ENCODE measurements at regions not wholly inside any gene's neighbourhood (a gene's known extent, or its start where the extent isn't known, plus 50 kb on each side); places are given as distances from the start of the nearest gene placed in this dataset.
"Not testable (repeated sequence)": the region's sequence is repeated elsewhere in the genome, so short reads cannot be mapped to it uniquely, and the experiment has no call there.

GRCh38 chr9:95572381-95573151 is 55.8 kb upstream of the PTCH1 start:
- TF ChIP-seq CTCF (IDR thresholded peaks at IDR 0.05 in 4 of 5, conservative IDR thresholded peaks at IDR 0.05 in 1 of 5) (no peak), POLR2A (IDR thresholded peaks at IDR 0.05) (no peak)
- no peak for DNase-seq
- Histone ChIP-seq H3K27me3 (peaks cover 25 to 42% (median 33%) of the 10 kb centered on the region in 3 donors), H3K4me3 (no peak overlapping the region), H3K9me3 (no peaks in the 10 kb centered on the region), H3K36me3 (no peaks in the 10 kb centered on the region), H3K4me1 (no peaks in the 10 kb centered on the region), H3K27ac (no peak overlapping the region)
- intact Hi-C loops (cut with DNase I; ENCODE audit: low total_unique reads), result no loop called here
- peak in 1 of 2 donors; percentile 54 for ATAC-seq
- in situ Hi-C loops (cut with MboI; ENCODE audit: low sequenced_read_pairs in 4 of 4), result no loop called here

- H3K9me3 ChIP-seq, result no peaks in the 10 kb centered on the region
- DNase-seq, result no peak
- in situ Hi-C loops (cut with MboI; ENCODE audit: low sequenced_read_pairs in 4 of 4), result no loop called here
- intact Hi-C loops (cut with DNase I; ENCODE audit: low total_unique reads), result no loop called here
- no peak for ATAC-seq
- H3K4me1 ChIP-seq, result no peaks in the 10 kb centered on the region
- TF ChIP-seq CTCF (IDR thresholded peaks at IDR 0.05 in 4 of 5, conservative IDR thresholded peaks at IDR 0.05 in 1 of 5) (no peak), POLR2A (IDR thresholded peaks at IDR 0.05) (no peak)
- no peak overlapping the region for H3K4me3 ChIP-seq
- no peak overlapping the region for H3K27ac ChIP-seq
- H3K36me3 ChIP-seq, result no peaks in the 10 kb centered on the region
- peaks cover 25 to 46% (median 44%) of the 10 kb centered on the region in 3 donors for H3K27me3 ChIP-seq
These were observed 53.9 kb upstream of the PTCH1 start for GRCh38 chr9:95570646-95571045.

- H3K27me3 ChIP-seq, result peaks cover 25 to 43% (median 42%) of the 10 kb centered on the region in 3 donors
- H3K4me3 ChIP-seq, result peak overlapping the region in 1 of 4 donors; percentile 24
- in situ Hi-C loops (cut with MboI; ENCODE audit: low sequenced_read_pairs in 4 of 4) (no loop called here), intact Hi-C loops (cut with DNase I; ENCODE audit: low total_unique reads) (no loop called here)
- DNase-seq, result no peak
- H3K27ac ChIP-seq, result no peak overlapping the region
- TF ChIP-seq POLR2A (IDR thresholded peaks at IDR 0.05), result no peak
- TF ChIP-seq CTCF (IDR thresholded peaks at IDR 0.05 in 4 of 5, conservative IDR thresholded peaks at IDR 0.05 in 1 of 5), result no peak
- H3K36me3 ChIP-seq, result no peaks in the 10 kb centered on the region
- no peaks in the 10 kb centered on the region for H3K4me1 ChIP-seq
- ATAC-seq, result no peak
- no peaks in the 10 kb centered on the region for H3K9me3 ChIP-seq
These were observed 53.4 kb upstream of the PTCH1 start for GRCh38 chr9:95570150-95570549.

GRCh38 chr9:95568735-95569134 is 52.0 kb upstream of the PTCH1 start:
- H3K27ac ChIP-seq; in situ Hi-C loops (cut with MboI; ENCODE audit: low sequenced_read_pairs in 4 of 4); DNase-seq; H3K4me1 ChIP-seq; H3K9me3 ChIP-seq; H3K4me3 ChIP-seq; H3K36me3 ChIP-seq; intact Hi-C loops (cut with DNase I; ENCODE audit: low total_unique reads); ATAC-seq: not testable (repeated sequence)
- peaks cover 25 to 41% (median 37%) of the 10 kb centered on the region in 3 donors for H3K27me3 ChIP-seq

Data from gastrocnemius medialis (tissue), 4 donors.